ENCODE measurements at regions not wholly inside any gene's neighbourhood (a gene's known extent, or its start where the extent isn't known, plus 50 kb on each side); places are given as distances from the start of the nearest gene placed in this dataset.
"Not testable (repeated sequence)": the region's sequence is repeated elsewhere in the genome, so short reads cannot be mapped to it uniquely, and the experiment has no call there.

GRCh38 chr13:83086948-83087347 lies 795.3 kb downstream of the SLITRK1 start:
- H3K9me3 ChIP-seq (ENCODE audit: control insufficient read depth in 5 of 5, low read length in 5 of 5), result peaks cover 0 to 12% (median 3%) of the 10 kb centered on the region in 5 donors
- no peak overlapping the region for H3K9ac ChIP-seq (ENCODE audit: low read length in 5 of 5)
- no peaks in the 10 kb centered on the region for H3K27me3 ChIP-seq (ENCODE audit: control insufficient read depth in 5 of 5, insufficient read depth in 4 of 5, low read length in 5 of 5)
- H3K27ac ChIP-seq (ENCODE audit: low read depth, low read length), result no peak overlapping the region
- H3K4me3 ChIP-seq (ENCODE audit: low read depth in 1 of 5, low read length in 5 of 5), result no peak overlapping the region
- H3K36me3 ChIP-seq (ENCODE audit: control insufficient read depth in 5 of 5, insufficient read depth in 5 of 5, low read length in 5 of 5), result no peaks in the 10 kb centered on the region
- H3K4me1 ChIP-seq (ENCODE audit: control insufficient read depth in 5 of 5, insufficient read depth in 5 of 5, low read length in 5 of 5), result peaks cover 0 to 5% (median 0%) of the 10 kb centered on the region in 5 donors

- peaks cover 0 to 12% (median 3%) of the 10 kb centered on the region in 5 donors for H3K9me3 ChIP-seq (ENCODE audit: control insufficient read depth in 5 of 5, low read length in 5 of 5)
- H3K27ac ChIP-seq (ENCODE audit: low read depth, low read length), result no peak overlapping the region
- H3K4me3 ChIP-seq (ENCODE audit: low read depth in 1 of 5, low read length in 5 of 5), result no peak overlapping the region
- peaks cover 0 to 5% (median 0%) of the 10 kb centered on the region in 5 donors for H3K4me1 ChIP-seq (ENCODE audit: control insufficient read depth in 5 of 5, insufficient read depth in 5 of 5, low read length in 5 of 5)
- no peak overlapping the region for H3K9ac ChIP-seq (ENCODE audit: low read length in 5 of 5)
- H3K36me3 ChIP-seq (ENCODE audit: control insufficient read depth in 5 of 5, insufficient read depth in 5 of 5, low read length in 5 of 5), result no peaks in the 10 kb centered on the region
- H3K27me3 ChIP-seq (ENCODE audit: control insufficient read depth in 5 of 5, insufficient read depth in 4 of 5, low read length in 5 of 5), result no peaks in the 10 kb centered on the region
Observed at GRCh38 chr13:83086088-83086487, 796.2 kb downstream of the SLITRK1 start.

- H3K4me3 ChIP-seq (ENCODE audit: low read depth in 1 of 5, low read length in 5 of 5), result no peak overlapping the region
- peaks cover 0 to 9% (median 3%) of the 10 kb centered on the region in 5 donors for H3K9me3 ChIP-seq (ENCODE audit: control insufficient read depth in 5 of 5, low read length in 5 of 5)
- peaks cover 0 to 5% (median 0%) of the 10 kb centered on the region in 5 donors for H3K4me1 ChIP-seq (ENCODE audit: control insufficient read depth in 5 of 5, insufficient read depth in 5 of 5, low read length in 5 of 5)
- H3K9ac ChIP-seq (ENCODE audit: low read length in 5 of 5), result no peak overlapping the region
- H3K36me3 ChIP-seq (ENCODE audit: control insufficient read depth in 5 of 5, insufficient read depth in 5 of 5, low read length in 5 of 5), result no peaks in the 10 kb centered on the region
- H3K27me3 ChIP-seq (ENCODE audit: control insufficient read depth in 5 of 5, insufficient read depth in 4 of 5, low read length in 5 of 5), result no peaks in the 10 kb centered on the region
- no peak overlapping the region for H3K27ac ChIP-seq (ENCODE audit: low read depth, low read length)
Observed at GRCh38 chr13:83085186-83085900, 796.9 kb downstream of the SLITRK1 start.

GRCh38 chr13:83077499-83077898 lies 804.8 kb downstream of the SLITRK1 start:
- peaks cover 0 to 2% (median 0%) of the 10 kb centered on the region in 5 donors for H3K4me1 ChIP-seq (ENCODE audit: control insufficient read depth in 5 of 5, insufficient read depth in 5 of 5, low read length in 5 of 5)
- H3K4me3 ChIP-seq (ENCODE audit: low read depth in 1 of 5, low read length in 5 of 5), result no peak overlapping the region
- no peak overlapping the region for H3K27ac ChIP-seq (ENCODE audit: low read depth, low read length)
- no peak overlapping the region for H3K9ac ChIP-seq (ENCODE audit: low read length in 5 of 5)
- no peaks in the 10 kb centered on the region for H3K27me3 ChIP-seq (ENCODE audit: control insufficient read depth in 5 of 5, insufficient read depth in 4 of 5, low read length in 5 of 5)
- no peaks in the 10 kb centered on the region for H3K9me3 ChIP-seq (ENCODE audit: control insufficient read depth in 5 of 5, low read length in 5 of 5)
- no peaks in the 10 kb centered on the region for H3K36me3 ChIP-seq (ENCODE audit: control insufficient read depth in 5 of 5, insufficient read depth in 5 of 5, low read length in 5 of 5)

- not testable (repeated sequence) for H3K9me3 ChIP-seq (ENCODE audit: control insufficient read depth in 5 of 5, low read length in 5 of 5); H3K9ac ChIP-seq (ENCODE audit: low read length in 5 of 5); H3K27ac ChIP-seq (ENCODE audit: low read depth, low read length); H3K36me3 ChIP-seq (ENCODE audit: control insufficient read depth in 5 of 5, insufficient read depth in 5 of 5, low read length in 5 of 5); H3K27me3 ChIP-seq (ENCODE audit: control insufficient read depth in 5 of 5, insufficient read depth in 4 of 5, low read length in 5 of 5); H3K4me1 ChIP-seq (ENCODE audit: control insufficient read depth in 5 of 5, insufficient read depth in 5 of 5, low read length in 5 of 5); H3K4me3 ChIP-seq (ENCODE audit: low read depth in 1 of 5, low read length in 5 of 5)
Observed at GRCh38 chr13:83073930-83074329, 808.3 kb downstream of the SLITRK1 start.

DNA sequence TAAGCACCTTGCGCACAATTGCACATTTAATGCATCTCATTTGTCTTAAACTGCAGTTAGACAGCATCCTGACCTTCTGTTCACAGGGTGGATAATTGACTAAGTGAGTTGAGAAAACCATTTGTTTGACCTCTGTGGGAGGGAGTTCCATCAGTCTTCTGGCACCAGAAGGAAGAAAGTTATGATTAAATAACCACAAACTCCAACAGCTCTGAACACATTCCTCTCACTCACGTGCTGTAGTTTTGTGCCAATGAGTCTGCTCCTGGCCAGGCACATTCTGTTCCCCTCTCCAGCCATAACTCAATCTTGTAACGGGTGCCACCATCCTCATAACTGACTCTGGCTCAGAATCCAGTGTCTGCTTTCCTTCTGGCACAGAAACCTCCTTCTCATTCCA lies 817.2 kb downstream of the SLITRK1 start:
- Histone ChIP-seq H3K4me3 (ENCODE audit: low read depth in 1 of 5, low read length in 5 of 5) (no peak overlapping the region), H3K9ac (ENCODE audit: low read length in 5 of 5) (no peak overlapping the region), H3K36me3 (ENCODE audit: control insufficient read depth in 5 of 5, insufficient read depth in 5 of 5, low read length in 5 of 5) (no peaks in the 10 kb centered on the region), H3K9me3 (ENCODE audit: control insufficient read depth in 5 of 5, low read length in 5 of 5) (no peaks in the 10 kb centered on the region), H3K27me3 (ENCODE audit: control insufficient read depth in 5 of 5, insufficient read depth in 4 of 5, low read length in 5 of 5) (no peaks in the 10 kb centered on the region), H3K27ac (ENCODE audit: low read depth, low read length) (no peak overlapping the region), H3K4me1 (ENCODE audit: control insufficient read depth in 5 of 5, insufficient read depth in 5 of 5, low read length in 5 of 5) (peaks cover 0 to 12% (median 0%) of the 10 kb centered on the region in 5 donors)

GRCh38 chr13:83057119-83057518 lies 825.2 kb downstream of the SLITRK1 start:
- Histone ChIP-seq H3K27ac (ENCODE audit: low read depth, low read length) (no peak overlapping the region), H3K27me3 (ENCODE audit: control insufficient read depth in 5 of 5, insufficient read depth in 4 of 5, low read length in 5 of 5) (no peaks in the 10 kb centered on the region), H3K36me3 (ENCODE audit: control insufficient read depth in 5 of 5, insufficient read depth in 5 of 5, low read length in 5 of 5) (no peaks in the 10 kb centered on the region), H3K4me3 (ENCODE audit: low read depth in 1 of 5, low read length in 5 of 5) (no peak overlapping the region), H3K9me3 (ENCODE audit: control insufficient read depth in 5 of 5, low read length in 5 of 5) (no peaks in the 10 kb centered on the region), H3K4me1 (ENCODE audit: control insufficient read depth in 5 of 5, insufficient read depth in 5 of 5, low read length in 5 of 5) (peaks cover 0 to 2% (median 0%) of the 10 kb centered on the region in 5 donors), H3K9ac (ENCODE audit: low read length in 5 of 5) (no peak overlapping the region)

- Histone ChIP-seq H3K36me3 (ENCODE audit: control insufficient read depth in 5 of 5, insufficient read depth in 5 of 5, low read length in 5 of 5) (no peaks in the 10 kb centered on the region), H3K4me1 (ENCODE audit: control insufficient read depth in 5 of 5, insufficient read depth in 5 of 5, low read length in 5 of 5) (peaks cover 0 to 2% (median 0%) of the 10 kb centered on the region in 5 donors), H3K27me3 (ENCODE audit: control insufficient read depth in 5 of 5, insufficient read depth in 4 of 5, low read length in 5 of 5) (no peaks in the 10 kb centered on the region), H3K27ac (ENCODE audit: low read depth, low read length) (no peak overlapping the region), H3K9ac (ENCODE audit: low read length in 5 of 5) (no peak overlapping the region), H3K4me3 (ENCODE audit: low read depth in 1 of 5, low read length in 5 of 5) (no peak overlapping the region), H3K9me3 (ENCODE audit: control insufficient read depth in 5 of 5, low read length in 5 of 5) (no peaks in the 10 kb centered on the region)
Observed at GRCh38 chr13:83056269-83056668, 826.0 kb downstream of the SLITRK1 start.

- Histone ChIP-seq H3K4me1 (ENCODE audit: control insufficient read depth in 5 of 5, insufficient read depth in 5 of 5, low read length in 5 of 5) (no peaks in the 10 kb centered on the region), H3K27ac (ENCODE audit: low read depth, low read length) (no peak overlapping the region), H3K27me3 (ENCODE audit: control insufficient read depth in 5 of 5, insufficient read depth in 4 of 5, low read length in 5 of 5) (no peaks in the 10 kb centered on the region), H3K4me3 (ENCODE audit: low read depth in 1 of 5, low read length in 5 of 5) (no peak overlapping the region), H3K9ac (ENCODE audit: low read length in 5 of 5) (no peak overlapping the region), H3K9me3 (ENCODE audit: control insufficient read depth in 5 of 5, low read length in 5 of 5) (peaks cover 0 to 3% (median 0%) of the 10 kb centered on the region in 5 donors), H3K36me3 (ENCODE audit: control insufficient read depth in 5 of 5, insufficient read depth in 5 of 5, low read length in 5 of 5) (no peaks in the 10 kb centered on the region)
Observed at GRCh38 chr13:83048419-83048818, 833.9 kb downstream of the SLITRK1 start.

DNA sequence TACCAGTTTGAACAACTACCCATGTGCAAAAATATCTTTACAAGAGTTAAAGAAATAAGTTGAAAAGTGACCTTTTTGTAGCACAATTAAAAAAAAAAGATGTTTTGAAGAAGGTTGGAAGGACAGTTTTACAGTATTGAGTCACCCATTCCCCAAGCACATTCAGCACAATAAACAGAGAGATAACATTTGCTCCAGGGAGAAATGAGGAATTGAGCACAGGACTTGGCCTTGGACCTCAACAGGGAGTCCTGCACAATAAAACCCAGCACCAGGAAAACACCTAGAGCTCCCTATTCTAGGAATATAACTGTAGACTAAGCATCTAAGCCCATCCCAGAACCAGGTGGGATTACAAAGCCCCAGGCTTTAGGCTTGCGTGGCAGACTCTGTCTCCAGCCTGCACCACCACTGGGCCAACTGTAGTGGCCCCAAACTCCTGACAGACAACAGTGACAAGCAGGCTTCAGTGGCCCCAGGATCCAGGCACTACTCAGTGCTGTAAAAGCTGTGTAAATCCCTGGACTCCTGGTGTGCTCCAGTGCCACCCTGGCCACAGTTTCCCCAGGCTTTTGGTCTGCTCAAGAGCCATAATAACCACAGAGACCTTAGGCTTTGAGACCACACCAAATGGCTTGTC lies 857.2 kb downstream of the SLITRK1 start:
- no peaks in the 10 kb centered on the region for H3K36me3 ChIP-seq (ENCODE audit: control insufficient read depth in 5 of 5, insufficient read depth in 5 of 5, low read length in 5 of 5)
- no peak overlapping the region for H3K4me3 ChIP-seq (ENCODE audit: low read depth in 1 of 5, low read length in 5 of 5)
- no peaks in the 10 kb centered on the region for H3K27me3 ChIP-seq (ENCODE audit: control insufficient read depth in 5 of 5, insufficient read depth in 4 of 5, low read length in 5 of 5)
- no peaks in the 10 kb centered on the region for H3K9me3 ChIP-seq (ENCODE audit: control insufficient read depth in 5 of 5, low read length in 5 of 5)
- H3K4me1 ChIP-seq (ENCODE audit: control insufficient read depth in 5 of 5, insufficient read depth in 5 of 5, low read length in 5 of 5), result peaks cover 0 to 9% (median 2%) of the 10 kb centered on the region in 5 donors
- no peak overlapping the region for H3K27ac ChIP-seq (ENCODE audit: low read depth, low read length)
- H3K9ac ChIP-seq (ENCODE audit: low read length in 5 of 5), result no peak overlapping the region
